Forelimb muscle (tissue), 1 donor: ENCODE measurements at regions not wholly inside any gene's neighbourhood (a gene's known extent, or its start where the extent isn't known, plus 50 kb on each side); places are given as distances from the start of the nearest gene placed in this dataset.
"Not testable (repeated sequence)": the region's sequence is repeated elsewhere in the genome, so short reads cannot be mapped to it uniquely, and the experiment has no call there.

Experiments
- DNase-seq: peaks from one replicate; pipeline ENCODE4 v3.0.0-alpha.2; 2013; ENCODE audit warnings: low read depth

GRCh38 chr10:78681986-78682385 lies 386.8 kb upstream of the ZMIZ1 start:
- DNase-seq: not testable (repeated sequence)

DNA sequence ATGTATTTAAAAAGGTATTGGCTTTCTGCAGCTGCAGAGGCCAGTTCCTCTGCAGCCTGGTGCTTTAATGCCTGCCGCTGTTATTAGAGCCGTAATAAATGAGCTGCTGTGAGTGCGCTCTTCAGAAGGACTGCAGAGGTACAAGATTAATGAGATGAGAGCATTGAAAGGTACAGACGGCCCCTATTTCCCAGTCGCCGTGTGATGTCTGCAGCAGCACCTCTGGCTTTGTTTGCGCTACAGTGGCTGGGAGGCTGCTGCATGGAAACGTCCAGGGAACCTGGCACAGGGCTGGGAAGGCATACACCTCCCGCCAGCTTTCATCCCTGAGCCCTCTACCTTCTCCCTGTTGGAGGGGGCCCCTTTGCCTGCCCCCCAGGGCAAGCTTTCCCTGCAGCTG lies 383.8 kb upstream of the ZMIZ1 start:
- DNase-seq: no peak

DNA sequence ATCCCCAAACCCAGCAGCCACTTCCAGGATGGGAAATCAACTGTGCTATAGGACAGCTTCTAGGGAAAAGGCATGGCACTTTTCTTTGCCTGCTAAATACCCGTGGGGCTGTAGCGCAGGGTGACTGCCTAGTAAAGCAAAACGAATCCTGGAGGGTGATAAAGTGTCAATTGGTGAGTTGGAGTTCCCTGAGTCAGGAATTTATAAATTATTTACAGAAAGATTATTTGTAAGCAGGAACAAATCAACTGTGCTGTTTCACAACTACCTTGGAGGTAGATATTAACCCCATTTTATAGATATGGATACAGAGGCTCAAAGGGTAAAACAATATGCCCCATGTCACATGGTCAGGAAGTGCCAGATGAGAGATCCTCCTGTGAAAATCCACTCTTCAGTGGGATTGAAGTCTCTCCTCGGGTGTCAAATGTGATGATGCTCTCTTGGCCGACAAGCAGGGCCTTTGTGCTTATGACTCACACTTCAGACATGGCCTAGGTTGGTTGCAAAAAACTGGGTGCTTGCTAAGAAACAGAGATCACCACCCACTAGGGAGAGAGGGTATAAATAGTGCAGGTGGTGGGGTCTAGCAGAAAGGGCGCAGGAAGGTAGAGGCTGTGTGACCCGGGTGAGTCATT lies 383.2 kb upstream of the ZMIZ1 start:
- DNase-seq: no peak

- DNase-seq: no peak
These were observed 382.2 kb upstream of the ZMIZ1 start for GRCh38 chr10:78686444-78687060.

DNA sequence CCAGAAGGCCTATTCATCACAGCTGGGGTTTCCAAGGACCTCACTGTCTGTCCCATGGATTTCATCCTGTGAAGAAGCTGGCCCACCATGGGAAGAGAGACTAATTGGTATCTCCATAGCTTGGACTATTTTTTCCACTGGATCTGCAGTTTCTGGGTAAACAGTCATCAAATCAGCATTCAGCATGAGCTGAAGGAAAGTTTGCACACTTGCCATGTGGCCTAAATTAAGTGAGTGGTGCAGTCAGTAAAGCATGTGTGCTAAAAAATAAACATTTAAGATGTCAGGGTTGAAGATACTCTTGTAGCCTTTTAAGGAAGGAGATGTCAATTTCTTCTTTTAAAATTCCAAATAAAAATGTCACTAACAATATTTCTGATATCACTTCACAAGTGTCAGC lies 381.1 kb upstream of the ZMIZ1 start:
- DNase-seq: no peak

DNA sequence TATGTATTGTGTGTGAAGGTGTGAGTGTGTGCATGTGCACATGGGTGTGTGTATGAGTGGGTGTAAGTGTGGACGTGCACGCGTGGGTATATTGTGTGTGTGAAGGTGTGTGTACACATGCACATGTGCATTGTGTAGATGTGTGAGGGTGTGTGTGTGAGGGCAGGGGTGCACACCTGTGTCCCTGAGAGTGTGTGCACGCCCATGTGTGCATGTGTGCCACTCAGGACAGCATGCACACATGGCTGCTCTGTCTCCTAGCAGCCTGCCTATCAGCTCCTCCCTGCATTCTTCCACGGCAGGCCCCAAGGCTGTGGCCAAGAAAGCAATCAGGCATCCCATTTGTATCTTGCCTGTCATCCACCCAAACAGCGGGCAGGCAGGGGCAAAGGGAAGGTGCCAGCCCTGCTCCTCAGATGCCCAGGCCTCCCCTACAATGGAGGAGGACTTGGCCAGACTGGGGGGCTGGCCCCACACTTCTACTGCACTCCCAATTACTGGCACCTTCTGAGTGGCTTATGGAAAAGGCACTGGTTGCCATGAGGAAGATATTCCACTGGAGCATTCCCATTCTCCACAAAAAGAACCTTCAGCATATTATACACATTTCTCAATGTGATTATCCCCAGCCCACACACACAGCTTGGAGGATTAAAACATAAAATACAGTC lies 380.4 kb upstream of the ZMIZ1 start:
- DNase-seq: no peak

GRCh38 chr10:78688901-78689583 lies 379.7 kb upstream of the ZMIZ1 start:
- peak; percentile 26 for DNase-seq

DNA sequence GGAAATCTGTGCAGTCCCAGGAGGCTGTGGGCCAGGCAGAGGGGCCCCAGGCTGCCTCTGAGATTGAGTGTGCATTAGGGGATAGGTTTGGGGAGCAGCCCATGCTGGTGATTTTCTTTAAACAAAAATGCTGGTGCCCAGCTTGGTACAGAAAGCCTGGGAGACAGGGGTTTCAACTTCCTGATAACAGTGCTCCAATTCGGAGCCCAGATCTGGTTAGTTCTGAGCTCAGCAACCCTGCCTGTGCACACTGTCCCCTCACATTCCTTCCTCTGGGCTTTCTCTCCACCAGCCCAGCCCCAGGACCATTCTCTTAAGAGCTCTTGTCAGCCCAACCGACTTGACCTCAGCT lies 379.2 kb upstream of the ZMIZ1 start:
- DNase-seq: no peak

DNA sequence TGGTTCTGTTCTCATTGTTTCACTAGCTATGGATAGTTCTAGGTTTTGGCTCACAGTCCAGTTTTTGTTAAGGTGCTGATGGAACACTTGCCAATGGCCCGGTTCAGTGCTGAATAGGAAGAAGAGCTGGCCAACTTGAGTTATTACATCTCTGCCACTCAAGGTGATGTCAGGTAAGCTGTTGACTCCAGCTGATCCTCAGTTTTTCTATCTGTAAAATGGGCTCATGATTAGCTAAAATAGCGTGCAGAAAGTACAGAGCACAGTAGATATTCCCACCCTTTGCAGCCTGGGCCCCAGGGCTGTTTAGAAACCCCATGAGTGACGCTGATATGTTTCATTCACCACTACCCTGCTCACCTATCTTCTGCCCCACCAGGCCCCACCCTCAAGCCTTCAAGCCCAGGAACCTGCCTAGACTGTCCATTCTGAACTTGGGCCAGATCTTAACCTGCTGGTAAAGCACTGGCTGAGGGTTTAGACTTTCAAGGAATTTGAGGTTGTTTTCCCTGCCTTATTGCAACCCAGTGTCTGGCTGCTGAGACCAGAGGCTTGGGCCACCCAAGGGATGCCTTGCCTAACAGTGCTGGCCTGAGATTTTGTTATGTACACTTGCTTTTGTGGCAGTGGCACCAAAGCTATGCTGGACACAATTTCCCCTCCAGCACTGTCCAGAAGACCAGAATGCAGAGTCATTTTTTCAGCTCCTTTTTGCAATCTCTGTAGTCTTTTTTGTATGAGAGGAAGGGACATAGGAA lies 378.2 kb upstream of the ZMIZ1 start:
- no peak for DNase-seq

- no peak for DNase-seq
These were observed 377.3 kb upstream of the ZMIZ1 start for GRCh38 chr10:78691301-78692030.

GRCh38 chr10:78692071-78692470 lies 376.7 kb upstream of the ZMIZ1 start:
- no peak for DNase-seq

DNA sequence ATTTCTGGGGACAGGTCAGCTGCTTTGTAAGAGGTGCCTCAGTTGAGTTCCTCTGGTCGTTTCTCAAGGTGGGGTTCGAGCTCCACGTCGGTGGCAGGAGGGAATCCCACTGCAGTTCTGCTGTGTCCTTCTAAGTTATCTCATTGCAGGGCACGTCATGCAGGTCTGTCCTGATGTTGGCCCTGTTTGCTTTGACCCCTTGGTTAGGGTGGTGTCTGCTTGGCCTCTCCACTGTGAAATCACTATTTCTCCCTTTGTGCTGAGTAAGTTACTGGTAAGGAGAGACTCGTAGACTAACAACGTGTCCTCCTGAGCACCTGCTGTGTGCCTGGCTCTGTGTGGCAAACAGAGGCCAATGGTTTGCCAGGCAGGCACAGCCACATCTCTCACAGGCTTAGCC lies 372.9 kb upstream of the ZMIZ1 start:
- DNase-seq: no peak

- no peak for DNase-seq
These were observed 371.9 kb upstream of the ZMIZ1 start for GRCh38 chr10:78696791-78697395.

- DNase-seq: no peak
These were observed 368.8 kb upstream of the ZMIZ1 start for GRCh38 chr10:78699971-78700370.

DNA sequence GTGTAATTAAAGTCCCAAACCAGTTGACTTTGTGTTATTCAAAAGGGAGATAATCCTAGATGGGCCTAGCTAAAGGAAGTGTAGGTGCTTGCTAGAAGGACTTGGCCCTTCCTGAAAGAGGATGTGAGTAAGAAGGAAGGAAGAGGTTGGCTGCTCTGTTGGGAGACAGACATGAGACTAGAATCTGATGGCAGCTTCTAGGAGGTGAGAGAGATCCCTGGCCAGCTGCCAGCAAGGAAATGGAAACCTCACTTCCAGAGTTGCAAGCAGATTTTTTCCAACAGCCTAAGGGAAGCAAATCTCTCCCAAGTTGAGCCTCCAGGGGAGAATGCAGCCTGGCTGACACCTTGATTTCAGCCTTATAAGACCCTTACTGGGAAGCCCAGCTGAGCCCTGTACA lies 368.4 kb upstream of the ZMIZ1 start:
- no peak for DNase-seq

- DNase-seq: no peak
These were observed 367.8 kb upstream of the ZMIZ1 start for GRCh38 chr10:78700816-78701520.

GRCh38 chr10:78702186-78702585 lies 366.6 kb upstream of the ZMIZ1 start:
- no peak for DNase-seq

- no peak for DNase-seq
These were observed 365.9 kb upstream of the ZMIZ1 start for GRCh38 chr10:78702876-78703275.

- no peak for DNase-seq
These were observed 365.2 kb upstream of the ZMIZ1 start for GRCh38 chr10:78703593-78703992.

DNA sequence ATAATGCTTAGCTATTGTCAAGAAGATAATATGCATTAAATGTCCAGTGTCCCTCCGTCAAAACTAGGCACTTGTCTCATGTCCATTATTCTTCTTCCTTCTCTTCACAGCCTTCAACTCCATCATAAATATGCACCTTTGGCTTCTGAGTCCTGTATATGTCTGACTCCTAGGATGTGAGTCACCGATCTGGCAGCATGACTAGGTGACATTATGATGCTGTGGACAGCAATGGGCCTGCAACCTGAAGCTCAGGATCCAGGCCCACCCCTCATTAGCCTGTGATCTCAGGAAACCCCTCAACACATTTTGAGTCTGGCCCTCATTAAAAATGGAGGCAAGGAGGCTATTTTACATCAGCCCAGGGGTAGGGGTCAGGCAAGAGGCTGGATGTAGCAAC lies 362.5 kb upstream of the ZMIZ1 start:
- no peak for DNase-seq
